A549 (cell line): ENCODE measurements at regions not wholly inside any gene's neighbourhood (a gene's known extent, or its start where the extent isn't known, plus 50 kb on each side); places are given as distances from the start of the nearest gene placed in this dataset.

Source experiments
- ATAC-seq, 2 experiments: fragments of 200-7000 bp in 1 of 2; fragments of >200 bp in 1 of 2; cut with Nextera tagmentation in 1 of 2; cut with Tn5 transposase in 1 of 2; 3 replicates each; pipeline versions ENCODE4 v1.8.0 to v1.9.1; 2018 to 2020; ENCODE audit warnings: mild to moderate bottlenecking in 1 of 2, moderate library complexity in 1 of 2
- CTCF ChIA-PET: fragments of 300-600 bp; sonication (Branson Sonifier 250); formaldehyde crosslinking; extraction: SDS; loops from one replicate; lab custom pipeline; 2021; ENCODE audit warnings: antibody characterized with exemption, inconsistent platforms; lab: Yijun Ruan, JAX
- POLR2A ChIA-PET: fragments of 350-600 bp; formaldehyde crosslinking; extraction: SDS; loops from one replicate; lab custom pipeline; 2021; ENCODE audit warnings: antibody characterized with exemption, inconsistent platforms; lab: Yijun Ruan, JAX
- DNase-seq, 2 experiments: peaks; one replicate each; pipeline versions ENCODE4 v3.0.0 to v3.0.0-alpha.2; 2011 to 2016; ENCODE audit warnings: low read depth in 1 of 2, low spot score in 1 of 2
- FAIRE-seq: peaks from 2 replicates; lab custom pipeline; 2011; peaks lifted over from hg19 to GRCh38; lab: Jason Lieb, UNC
- H3K27ac ChIP-seq, 2 experiments: fragments of >200 bp; sonication (Bioruptor Twin); formaldehyde crosslinking; 3 replicates each; pipeline ENCODE4 v1.5.1; 2016 to 2017
- H3K4me1 ChIP-seq: fragments of >200 bp; sonication (Bioruptor Twin); formaldehyde crosslinking; 3 replicates; pipeline ENCODE4 v1.6.1; 2016
- H3K4me2 ChIP-seq: fragments of >200 bp; sonication (Bioruptor Twin); formaldehyde crosslinking; 3 replicates; pipeline ENCODE4 v1.6.1; 2016
- H3K4me3 ChIP-seq: fragments of >200 bp; sonication (Bioruptor Twin); formaldehyde crosslinking; 3 replicates; pipeline ENCODE4 v1.5.1; 2016
- H3K9me3 ChIP-seq: fragments of >200 bp; sonication (Bioruptor Twin); formaldehyde crosslinking; 3 replicates; pipeline ENCODE4 v1.6.1; 2016
- BHLHE40 ChIP-seq: IDR thresholded peaks from 2 replicates; pipeline ENCODE4 v1.6.1; 2012; ENCODE audit warnings: low read depth, low read length, inconsistent platforms
- CEBPB ChIP-seq, 2 experiments: fragments of >200 bp in 1 of 2; sonication (Bioruptor Twin) in 1 of 2; formaldehyde crosslinking in 1 of 2; IDR thresholded peaks; 2 replicates each; pipeline ENCODE4 v1.6.1; 2012 to 2016
- CHD4 ChIP-seq: fragments of 200-600 bp; sonication (generic); IDR thresholded peaks from 2 replicates; pipeline ENCODE4 v1.6.1; 2016; ENCODE audit warnings: antibody characterized with exemption, mild to moderate bottlenecking, borderline replicate concordance
- EHF ChIP-seq: fragments of 250-450 bp; sonication (Bioruptor Pico); IDR thresholded peaks from 2 replicates; pipeline ENCODE4 v1.5.0; 2020; ENCODE audit warnings: mild to moderate bottlenecking
- EP300 ChIP-seq, 2 experiments: fragments of >200 bp; sonication (Bioruptor Twin); formaldehyde crosslinking; IDR thresholded peaks; 2 replicates in 1 of 2; 3 replicates in 1 of 2; pipeline ENCODE4 v1.6.1; 2016 to 2017
- ESRRA ChIP-seq: fragments of 150-350 bp; IDR thresholded peaks from 2 replicates; pipeline ENCODE4 v1.6.1; 2014; ENCODE audit warnings: mild to moderate bottlenecking, low read length, borderline replicate concordance
- FOSL2 ChIP-seq, 2 experiments: fragments of 450-650 bp in 1 of 2; fragments of >200 bp in 1 of 2; sonication (Bioruptor Twin) in 1 of 2; formaldehyde crosslinking; IDR thresholded peaks; 2 replicates each; pipeline versions ENCODE4 v1.5.0 to v1.6.1; 2016 to 2020; ENCODE audit warnings: mild to moderate bottlenecking in 1 of 2, moderate library complexity in 1 of 2
- HEYL ChIP-seq: fragments of 250-450 bp; sonication (Bioruptor Pico); IDR thresholded peaks from 2 replicates; pipeline ENCODE4 v1.8.0; 2021; ENCODE audit warnings: mild to moderate bottlenecking, moderate library complexity
- HOXA7 ChIP-seq: fragments of 250-450 bp; sonication (Bioruptor Pico); IDR thresholded peaks from 2 replicates; pipeline ENCODE4 v1.5.0; 2020; ENCODE audit warnings: mild to moderate bottlenecking, moderate library complexity
- KDM5A ChIP-seq: fragments of 200-600 bp; sonication (generic); IDR thresholded peaks from 2 replicates; pipeline ENCODE4 v1.6.1; 2016; ENCODE audit warnings: antibody characterized with exemption, mild to moderate bottlenecking
- MAZ ChIP-seq: fragments of 150-350 bp; IDR thresholded peaks from 2 replicates; pipeline ENCODE4 v1.6.1; 2014; ENCODE audit warnings: antibody characterized with exemption, low read depth, low read length, borderline replicate concordance
- NR3C1 ChIP-seq: fragments of >200 bp; sonication (Bioruptor Twin); formaldehyde crosslinking; IDR thresholded peaks from 3 replicates; pipeline ENCODE4 v1.6.1; 2017
- POLR2AphosphoS2 ChIP-seq: conservative IDR thresholded peaks from 2 replicates; pipeline ENCODE4 v1.6.1; 2012; ENCODE audit warnings: low read length, improper control_type of control experiment, inconsistent platforms
- RARB ChIP-seq: fragments of 250-450 bp; sonication (Bioruptor Pico); IDR thresholded peaks from 2 replicates; pipeline ENCODE4 v1.8.0; 2021; ENCODE audit warnings: mild to moderate bottlenecking, moderate library complexity
- RFX5 ChIP-seq: fragments of 450-650 bp; IDR thresholded peaks from 2 replicates; pipeline ENCODE4 v1.7.1; 2014; ENCODE audit warnings: antibody characterized with exemption, mild to moderate bottlenecking, moderate library complexity
- RNF2 ChIP-seq: fragments of 200-600 bp; sonication (generic); IDR thresholded peaks from 2 replicates; pipeline ENCODE4 v1.6.1; 2016; ENCODE audit warnings: low read depth, mild to moderate bottlenecking, antibody characterized with exemption, moderate library complexity, borderline replicate concordance
- SREBF2 ChIP-seq: fragments of 450-650 bp; IDR thresholded peaks from 2 replicates; pipeline ENCODE4 v1.6.1; 2014; ENCODE audit warnings: mild to moderate bottlenecking, moderate library complexity
- TP53 ChIP-seq: fragments of 250-450 bp; sonication (Bioruptor Pico); IDR thresholded peaks from 2 replicates; pipeline ENCODE4 v1.5.0; 2021; ENCODE audit warnings: mild to moderate bottlenecking, moderate library complexity
- ZC3H11A ChIP-seq: fragments of 450-650 bp; IDR thresholded peaks from 2 replicates; pipeline ENCODE4 v1.6.1; 2014; ENCODE audit warnings: antibody characterized with exemption, mild to moderate bottlenecking
- WGBS: methylation state at CpG from one replicate; pipeline ENCODE4 v1.1.6; 2017; ENCODE audit errors: missing lambda C conversion rate; 5-methylcytosine and 5-hydroxymethylcytosine counted together
- TF ChIP-seq, protein P1 (sequence below): fragments of 250-450 bp; sonication (Bioruptor Pico); IDR thresholded peaks from 2 replicates; pipeline ENCODE4 v1.5.0; 2021; ENCODE audit warnings: mild to moderate bottlenecking, moderate library complexity, borderline replicate concordance
- TF ChIP-seq, protein P2 (sequence below): fragments of >200 bp; sonication (Bioruptor Twin); formaldehyde crosslinking; IDR thresholded peaks from 3 replicates; pipeline ENCODE4 v1.5.1; 2016
- TF ChIP-seq, protein P3 (sequence below): fragments of 200-600 bp; sonication (generic); IDR thresholded peaks from 2 replicates; pipeline ENCODE4 v1.6.1; 2016; ENCODE audit warnings: antibody characterized with exemption, mild to moderate bottlenecking, moderate library complexity
- TF ChIP-seq, protein P4 (sequence below): IDR thresholded peaks from 2 replicates; pipeline ENCODE4 v1.6.1; 2012
- TF ChIP-seq, protein P5 (sequence below): IDR thresholded peaks from 2 replicates; pipeline ENCODE4 v1.6.1; 2012
- TF ChIP-seq, protein P6 (sequence below): fragments of >200 bp; sonication (Bioruptor Twin); formaldehyde crosslinking; IDR thresholded peaks from 2 replicates; pipeline ENCODE4 v1.6.1; 2016

DNA sequence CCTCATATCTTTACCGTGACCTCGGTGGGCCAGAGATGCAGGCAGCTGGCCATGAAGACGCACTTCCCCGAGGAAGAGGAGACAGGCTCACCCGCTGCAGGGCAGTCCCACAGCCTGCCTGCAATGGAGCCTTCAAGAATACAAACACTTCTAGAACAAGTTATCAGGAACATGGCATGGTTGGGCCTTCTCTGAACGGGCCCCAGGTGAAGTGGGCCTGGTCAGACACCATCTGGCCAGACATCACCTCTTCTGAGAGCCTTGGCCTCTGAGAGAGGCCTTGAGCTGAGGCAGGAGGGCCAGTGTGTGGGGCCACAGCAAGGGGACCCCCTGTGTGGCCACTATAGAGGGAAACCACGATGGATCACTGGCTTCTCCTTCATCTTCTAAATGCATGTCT lies 112.4 kb upstream of the GDF10 start:
- Histone ChIP-seq H3K4me2 (no peak overlapping the region), H3K9me3 (no peaks in the 10 kb centered on the region), H3K27ac (no peak overlapping the region), H3K4me3 (no peak overlapping the region), H3K4me1 (no peaks in the 10 kb centered on the region)
- POLR2A ChIA-PET, result no interaction called here
- DNase-seq (no peak), ATAC-seq (no peak), FAIRE-seq (no peak)
- CTCF ChIA-PET, result no interaction called here
- 55% methylated on average over 6 of the region's 7 CpGs for WGBS
- TF ChIP-seq EP300 (IDR thresholded peaks at IDR 0.05) (no peak), TP53 (no peak), RFX5 (no peak), CHD4 (no peak), ESRRA (no peak), EHF (CRISPR knock-in tag) (no peak), RNF2 (no peak), SREBF2 (no peak), RARB (no peak), POLR2AphosphoS2 (no peak)
- TF ChIP-seq, protein P1, sequence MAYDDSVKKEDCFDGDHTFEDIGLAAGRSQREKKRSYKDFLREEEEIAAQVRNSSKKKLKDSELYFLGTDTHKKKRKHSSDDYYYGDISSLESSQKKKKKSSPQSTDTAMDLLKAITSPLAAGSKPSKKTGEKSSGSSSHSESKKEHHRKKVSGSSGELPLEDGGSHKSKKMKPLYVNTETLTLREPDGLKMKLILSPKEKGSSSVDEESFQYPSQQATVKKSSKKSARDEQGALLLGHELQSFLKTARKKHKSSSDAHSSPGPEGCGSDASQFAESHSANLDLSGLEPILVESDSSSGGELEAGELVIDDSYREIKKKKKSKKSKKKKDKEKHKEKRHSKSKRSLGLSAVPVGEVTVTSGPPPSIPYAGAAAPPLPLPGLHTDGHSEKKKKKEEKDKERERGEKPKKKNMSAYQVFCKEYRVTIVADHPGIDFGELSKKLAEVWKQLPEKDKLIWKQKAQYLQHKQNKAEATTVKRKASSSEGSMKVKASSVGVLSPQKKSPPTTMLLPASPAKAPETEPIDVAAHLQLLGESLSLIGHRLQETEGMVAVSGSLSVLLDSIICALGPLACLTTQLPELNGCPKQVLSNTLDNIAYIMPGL (CRISPR knock-in tag), result no peak
- TF ChIP-seq, protein P2, sequence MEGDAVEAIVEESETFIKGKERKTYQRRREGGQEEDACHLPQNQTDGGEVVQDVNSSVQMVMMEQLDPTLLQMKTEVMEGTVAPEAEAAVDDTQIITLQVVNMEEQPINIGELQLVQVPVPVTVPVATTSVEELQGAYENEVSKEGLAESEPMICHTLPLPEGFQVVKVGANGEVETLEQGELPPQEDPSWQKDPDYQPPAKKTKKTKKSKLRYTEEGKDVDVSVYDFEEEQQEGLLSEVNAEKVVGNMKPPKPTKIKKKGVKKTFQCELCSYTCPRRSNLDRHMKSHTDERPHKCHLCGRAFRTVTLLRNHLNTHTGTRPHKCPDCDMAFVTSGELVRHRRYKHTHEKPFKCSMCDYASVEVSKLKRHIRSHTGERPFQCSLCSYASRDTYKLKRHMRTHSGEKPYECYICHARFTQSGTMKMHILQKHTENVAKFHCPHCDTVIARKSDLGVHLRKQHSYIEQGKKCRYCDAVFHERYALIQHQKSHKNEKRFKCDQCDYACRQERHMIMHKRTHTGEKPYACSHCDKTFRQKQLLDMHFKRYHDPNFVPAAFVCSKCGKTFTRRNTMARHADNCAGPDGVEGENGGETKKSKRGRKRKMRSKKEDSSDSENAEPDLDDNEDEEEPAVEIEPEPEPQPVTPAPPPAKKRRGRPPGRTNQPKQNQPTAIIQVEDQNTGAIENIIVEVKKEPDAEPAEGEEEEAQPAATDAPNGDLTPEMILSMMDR, result no peak
- TF ChIP-seq, protein P3, sequence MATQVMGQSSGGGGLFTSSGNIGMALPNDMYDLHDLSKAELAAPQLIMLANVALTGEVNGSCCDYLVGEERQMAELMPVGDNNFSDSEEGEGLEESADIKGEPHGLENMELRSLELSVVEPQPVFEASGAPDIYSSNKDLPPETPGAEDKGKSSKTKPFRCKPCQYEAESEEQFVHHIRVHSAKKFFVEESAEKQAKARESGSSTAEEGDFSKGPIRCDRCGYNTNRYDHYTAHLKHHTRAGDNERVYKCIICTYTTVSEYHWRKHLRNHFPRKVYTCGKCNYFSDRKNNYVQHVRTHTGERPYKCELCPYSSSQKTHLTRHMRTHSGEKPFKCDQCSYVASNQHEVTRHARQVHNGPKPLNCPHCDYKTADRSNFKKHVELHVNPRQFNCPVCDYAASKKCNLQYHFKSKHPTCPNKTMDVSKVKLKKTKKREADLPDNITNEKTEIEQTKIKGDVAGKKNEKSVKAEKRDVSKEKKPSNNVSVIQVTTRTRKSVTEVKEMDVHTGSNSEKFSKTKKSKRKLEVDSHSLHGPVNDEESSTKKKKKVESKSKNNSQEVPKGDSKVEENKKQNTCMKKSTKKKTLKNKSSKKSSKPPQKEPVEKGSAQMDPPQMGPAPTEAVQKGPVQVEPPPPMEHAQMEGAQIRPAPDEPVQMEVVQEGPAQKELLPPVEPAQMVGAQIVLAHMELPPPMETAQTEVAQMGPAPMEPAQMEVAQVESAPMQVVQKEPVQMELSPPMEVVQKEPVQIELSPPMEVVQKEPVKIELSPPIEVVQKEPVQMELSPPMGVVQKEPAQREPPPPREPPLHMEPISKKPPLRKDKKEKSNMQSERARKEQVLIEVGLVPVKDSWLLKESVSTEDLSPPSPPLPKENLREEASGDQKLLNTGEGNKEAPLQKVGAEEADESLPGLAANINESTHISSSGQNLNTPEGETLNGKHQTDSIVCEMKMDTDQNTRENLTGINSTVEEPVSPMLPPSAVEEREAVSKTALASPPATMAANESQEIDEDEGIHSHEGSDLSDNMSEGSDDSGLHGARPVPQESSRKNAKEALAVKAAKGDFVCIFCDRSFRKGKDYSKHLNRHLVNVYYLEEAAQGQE, result no peak
- TF ChIP-seq, protein P4, sequence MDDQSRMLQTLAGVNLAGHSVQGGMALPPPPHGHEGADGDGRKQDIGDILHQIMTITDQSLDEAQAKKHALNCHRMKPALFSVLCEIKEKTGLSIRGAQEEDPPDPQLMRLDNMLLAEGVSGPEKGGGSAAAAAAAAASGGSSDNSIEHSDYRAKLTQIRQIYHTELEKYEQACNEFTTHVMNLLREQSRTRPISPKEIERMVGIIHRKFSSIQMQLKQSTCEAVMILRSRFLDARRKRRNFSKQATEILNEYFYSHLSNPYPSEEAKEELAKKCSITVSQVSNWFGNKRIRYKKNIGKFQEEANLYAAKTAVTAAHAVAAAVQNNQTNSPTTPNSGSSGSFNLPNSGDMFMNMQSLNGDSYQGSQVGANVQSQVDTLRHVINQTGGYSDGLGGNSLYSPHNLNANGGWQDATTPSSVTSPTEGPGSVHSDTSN, result no peak

DNA sequence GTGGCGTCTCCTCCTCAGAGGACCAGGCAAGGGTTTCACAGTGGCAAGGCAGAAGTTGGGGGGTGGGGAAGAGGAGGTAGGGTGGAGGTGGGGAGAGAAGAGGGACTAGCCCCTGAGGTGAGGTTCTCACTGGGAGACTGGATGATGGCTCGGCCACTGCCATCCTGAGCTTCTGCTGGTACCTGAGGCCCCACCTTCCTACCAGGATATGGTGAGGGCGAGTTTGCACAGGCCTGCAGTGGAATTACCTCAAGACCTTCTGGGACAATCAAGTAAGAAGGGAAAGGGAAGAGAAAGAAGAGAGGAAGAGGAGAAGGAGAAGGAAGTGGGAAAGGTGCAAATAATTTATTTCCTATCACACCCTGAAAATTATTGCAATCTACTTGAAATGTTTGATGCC lies 111.8 kb upstream of the GDF10 start:
- 22% methylated on average over 3 of the region's 3 CpGs for WGBS
- no peak for FAIRE-seq
- POLR2A ChIA-PET, result no interaction called here

More for the DNA sequence above, 111.8 kb upstream of the GDF10 start:
- CTCF ChIA-PET, result no interaction called here
- H3K27ac ChIP-seq, result no peak overlapping the region
- ATAC-seq, result no peak
- TF ChIP-seq KDM5A (no peak), HOXA7 (no peak), MAZ (no peak), FOSL2 (IDR thresholded peaks at IDR 0.05) (no peak), FOSL2 (CRISPR knock-in tag; IDR thresholded peaks at IDR 0.05) (no peak), POLR2AphosphoS2 (no peak), CEBPB (IDR thresholded peaks at IDR 0.05) (no peak), NR3C1 (no peak), TP53 (no peak), CHD4 (no peak), HEYL (no peak), RNF2 (no peak), ZC3H11A (no peak), BHLHE40 (no peak)
- TF ChIP-seq, protein P5, sequence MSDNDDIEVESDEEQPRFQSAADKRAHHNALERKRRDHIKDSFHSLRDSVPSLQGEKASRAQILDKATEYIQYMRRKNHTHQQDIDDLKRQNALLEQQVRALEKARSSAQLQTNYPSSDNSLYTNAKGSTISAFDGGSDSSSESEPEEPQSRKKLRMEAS, result no peak
- TF ChIP-seq, protein P4, result no peak
- TF ChIP-seq, protein P6, sequence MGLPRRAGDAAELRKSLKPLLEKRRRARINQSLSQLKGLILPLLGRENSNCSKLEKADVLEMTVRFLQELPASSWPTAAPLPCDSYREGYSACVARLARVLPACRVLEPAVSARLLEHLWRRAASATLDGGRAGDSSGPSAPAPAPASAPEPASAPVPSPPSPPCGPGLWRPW, result no peak
- no peaks in the 10 kb centered on the region for H3K9me3 ChIP-seq
- no peak overlapping the region for H3K4me2 ChIP-seq
- H3K4me1 ChIP-seq, result no peaks in the 10 kb centered on the region
- DNase-seq, result no peak
- H3K4me3 ChIP-seq, result no peak overlapping the region
